ENCODE measurements at regions not wholly inside any gene's neighbourhood (a gene's known extent, or its start where the extent isn't known, plus 50 kb on each side); places are given as distances from the start of the nearest gene placed in this dataset.

GRCh38 chr13:18961383-18962117 lies 220.1 kb downstream of the TUBA3C start:
- Histone ChIP-seq H3K4me1 (ENCODE audit: control insufficient read depth in 2 of 2, insufficient read depth in 2 of 2, low read length in 2 of 2) (no peaks in the 10 kb centered on the region), H3K4me3 (ENCODE audit: low read length in 2 of 2) (no peak overlapping the region), H3K9me3 (ENCODE audit: control insufficient read depth in 2 of 2, insufficient read depth in 1 of 2, low read length in 1 of 2) (peaks cover 11 to 73% of the 10 kb centered on the region in 2 donors), H3K27me3 (ENCODE audit: control insufficient read depth in 2 of 2, insufficient read depth in 1 of 2, low read length in 1 of 2) (no peaks in the 10 kb centered on the region), H3K27ac (ENCODE audit: low read depth in 1 of 2, low read length in 1 of 2) (no peak overlapping the region), H3K36me3 (ENCODE audit: control insufficient read depth in 2 of 2, insufficient read depth in 2 of 2, low read length in 1 of 2) (no peaks in the 10 kb centered on the region)
- no peak for DNase-seq (ENCODE audit: low read depth in 6 of 9, low spot score in 9 of 9)
- WGBS, result 54% methylated on average over 4 of the region's 4 CpGs

- Histone ChIP-seq H3K9me3 (ENCODE audit: control insufficient read depth in 2 of 2, insufficient read depth in 1 of 2, low read length in 1 of 2) (peaks cover 11 to 73% of the 10 kb centered on the region in 2 donors), H3K27ac (ENCODE audit: low read depth in 1 of 2, low read length in 1 of 2) (no peak overlapping the region), H3K36me3 (ENCODE audit: control insufficient read depth in 2 of 2, insufficient read depth in 2 of 2, low read length in 1 of 2) (no peaks in the 10 kb centered on the region), H3K4me3 (ENCODE audit: low read length in 2 of 2) (no peak overlapping the region), H3K4me1 (ENCODE audit: control insufficient read depth in 2 of 2, insufficient read depth in 2 of 2, low read length in 2 of 2) (no peaks in the 10 kb centered on the region), H3K27me3 (ENCODE audit: control insufficient read depth in 2 of 2, insufficient read depth in 1 of 2, low read length in 1 of 2) (no peaks in the 10 kb centered on the region)
- WGBS, result 74% methylated on average over 5 of the region's 5 CpGs
- no peak for DNase-seq (ENCODE audit: low read depth in 6 of 9, low spot score in 9 of 9)
Observed at GRCh38 chr13:18960637-18961227, 220.9 kb downstream of the TUBA3C start.

DNA sequence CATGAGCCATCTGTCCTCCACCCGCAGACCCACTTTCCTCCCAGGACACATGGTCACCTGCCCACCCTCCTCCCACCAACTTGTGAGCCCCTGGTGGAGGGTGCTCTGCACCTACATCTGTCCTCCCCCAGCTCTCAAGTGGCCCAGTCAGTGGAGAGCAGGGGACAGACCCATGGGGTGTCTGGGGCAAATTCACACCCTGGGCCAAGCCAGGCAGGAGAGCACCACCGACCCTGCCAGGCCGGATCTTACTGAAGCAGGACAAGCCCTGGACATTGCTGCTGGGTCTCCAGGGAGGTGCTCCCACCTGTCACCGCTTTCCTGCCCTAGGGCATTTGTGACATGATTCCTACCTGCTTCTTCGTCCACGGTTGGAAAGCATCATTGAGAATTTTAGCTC lies 221.6 kb downstream of the TUBA3C start:
- peaks cover 11 to 68% of the 10 kb centered on the region in 2 donors for H3K9me3 ChIP-seq (ENCODE audit: control insufficient read depth in 2 of 2, insufficient read depth in 1 of 2, low read length in 1 of 2)
- no peak overlapping the region for H3K4me3 ChIP-seq (ENCODE audit: low read length in 2 of 2)

DNA sequence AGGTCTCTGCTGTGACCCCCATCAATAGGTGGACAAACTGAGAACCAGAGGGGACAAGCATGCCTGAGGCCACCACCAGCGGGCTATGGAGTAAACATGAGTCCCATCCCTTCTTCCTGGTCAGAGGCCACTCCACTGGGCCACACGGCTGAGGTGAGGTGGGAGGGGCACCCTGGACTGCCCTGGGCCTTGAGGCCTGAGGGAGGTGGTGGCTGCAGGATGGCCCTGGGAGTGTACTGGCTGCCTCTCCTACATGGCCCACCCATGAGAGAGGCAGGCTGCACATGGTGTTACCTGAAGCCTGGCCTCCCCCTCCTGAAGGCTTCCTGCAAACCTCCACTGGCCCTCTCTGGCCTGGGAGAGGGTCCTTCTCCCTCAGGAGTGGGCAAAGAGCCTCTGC lies 222.4 kb downstream of the TUBA3C start:
- Histone ChIP-seq H3K4me1 (ENCODE audit: control insufficient read depth in 2 of 2, insufficient read depth in 2 of 2, low read length in 2 of 2) (no peaks in the 10 kb centered on the region), H3K36me3 (ENCODE audit: control insufficient read depth in 2 of 2, insufficient read depth in 2 of 2, low read length in 1 of 2) (no peaks in the 10 kb centered on the region), H3K27ac (ENCODE audit: low read depth in 1 of 2, low read length in 1 of 2) (no peak overlapping the region), H3K27me3 (ENCODE audit: control insufficient read depth in 2 of 2, insufficient read depth in 1 of 2, low read length in 1 of 2) (no peaks in the 10 kb centered on the region), H3K4me3 (ENCODE audit: low read length in 2 of 2) (no peak overlapping the region), H3K9me3 (ENCODE audit: control insufficient read depth in 2 of 2, insufficient read depth in 1 of 2, low read length in 1 of 2) (peaks cover 13 to 68% of the 10 kb centered on the region in 2 donors)
- no peak for DNase-seq (ENCODE audit: low read depth in 6 of 9, low spot score in 9 of 9)
- WGBS, result 76% methylated on average over 2 of the region's 2 CpGs

More for the DNA sequence above, 221.6 kb downstream of the TUBA3C start:
- no peak for DNase-seq (ENCODE audit: low read depth in 6 of 9, low spot score in 9 of 9)
- WGBS, result 85% methylated on average over 6 of the region's 6 CpGs
- Histone ChIP-seq H3K27ac (ENCODE audit: low read depth in 1 of 2, low read length in 1 of 2) (no peak overlapping the region), H3K4me1 (ENCODE audit: control insufficient read depth in 2 of 2, insufficient read depth in 2 of 2, low read length in 2 of 2) (no peaks in the 10 kb centered on the region), H3K27me3 (ENCODE audit: control insufficient read depth in 2 of 2, insufficient read depth in 1 of 2, low read length in 1 of 2) (no peaks in the 10 kb centered on the region), H3K36me3 (ENCODE audit: control insufficient read depth in 2 of 2, insufficient read depth in 2 of 2, low read length in 1 of 2) (no peaks in the 10 kb centered on the region)

GRCh38 chr13:18956473-18957078 lies 225.0 kb downstream of the TUBA3C start:
- peaks cover 13 to 73% of the 10 kb centered on the region in 2 donors for H3K9me3 ChIP-seq (ENCODE audit: control insufficient read depth in 2 of 2, insufficient read depth in 1 of 2, low read length in 1 of 2)
- 78% methylated on average over 4 of the region's 4 CpGs for WGBS
- no peaks in the 10 kb centered on the region for H3K4me1 ChIP-seq (ENCODE audit: control insufficient read depth in 2 of 2, insufficient read depth in 2 of 2, low read length in 2 of 2)

GRCh38 chr13:18954254-18954653 lies 227.4 kb downstream of the TUBA3C start:
- H3K4me3 ChIP-seq (ENCODE audit: low read length in 2 of 2), result no peak overlapping the region
- no peaks in the 10 kb centered on the region for H3K36me3 ChIP-seq (ENCODE audit: control insufficient read depth in 2 of 2, insufficient read depth in 2 of 2, low read length in 1 of 2)
- no peaks in the 10 kb centered on the region for H3K4me1 ChIP-seq (ENCODE audit: control insufficient read depth in 2 of 2, insufficient read depth in 2 of 2, low read length in 2 of 2)
- no peak overlapping the region for H3K27ac ChIP-seq (ENCODE audit: low read depth in 1 of 2, low read length in 1 of 2)
- H3K9me3 ChIP-seq (ENCODE audit: control insufficient read depth in 2 of 2, insufficient read depth in 1 of 2, low read length in 1 of 2), result peaks cover 16 to 73% of the 10 kb centered on the region in 2 donors
- H3K27me3 ChIP-seq (ENCODE audit: control insufficient read depth in 2 of 2, insufficient read depth in 1 of 2, low read length in 1 of 2), result no peaks in the 10 kb centered on the region
- DNase-seq (ENCODE audit: low read depth in 6 of 9, low spot score in 9 of 9), result no peak
- WGBS, result 66% methylated on average over 5 of the region's 5 CpGs

More at GRCh38 chr13:18956473-18957078, 225.0 kb downstream of the TUBA3C start:
- Histone ChIP-seq H3K4me3 (ENCODE audit: low read length in 2 of 2) (no peak overlapping the region), H3K36me3 (ENCODE audit: control insufficient read depth in 2 of 2, insufficient read depth in 2 of 2, low read length in 1 of 2) (no peaks in the 10 kb centered on the region), H3K27me3 (ENCODE audit: control insufficient read depth in 2 of 2, insufficient read depth in 1 of 2, low read length in 1 of 2) (no peaks in the 10 kb centered on the region), H3K27ac (ENCODE audit: low read depth in 1 of 2, low read length in 1 of 2) (no peak overlapping the region)
- no peak for DNase-seq (ENCODE audit: low read depth in 6 of 9, low spot score in 9 of 9)

DNA sequence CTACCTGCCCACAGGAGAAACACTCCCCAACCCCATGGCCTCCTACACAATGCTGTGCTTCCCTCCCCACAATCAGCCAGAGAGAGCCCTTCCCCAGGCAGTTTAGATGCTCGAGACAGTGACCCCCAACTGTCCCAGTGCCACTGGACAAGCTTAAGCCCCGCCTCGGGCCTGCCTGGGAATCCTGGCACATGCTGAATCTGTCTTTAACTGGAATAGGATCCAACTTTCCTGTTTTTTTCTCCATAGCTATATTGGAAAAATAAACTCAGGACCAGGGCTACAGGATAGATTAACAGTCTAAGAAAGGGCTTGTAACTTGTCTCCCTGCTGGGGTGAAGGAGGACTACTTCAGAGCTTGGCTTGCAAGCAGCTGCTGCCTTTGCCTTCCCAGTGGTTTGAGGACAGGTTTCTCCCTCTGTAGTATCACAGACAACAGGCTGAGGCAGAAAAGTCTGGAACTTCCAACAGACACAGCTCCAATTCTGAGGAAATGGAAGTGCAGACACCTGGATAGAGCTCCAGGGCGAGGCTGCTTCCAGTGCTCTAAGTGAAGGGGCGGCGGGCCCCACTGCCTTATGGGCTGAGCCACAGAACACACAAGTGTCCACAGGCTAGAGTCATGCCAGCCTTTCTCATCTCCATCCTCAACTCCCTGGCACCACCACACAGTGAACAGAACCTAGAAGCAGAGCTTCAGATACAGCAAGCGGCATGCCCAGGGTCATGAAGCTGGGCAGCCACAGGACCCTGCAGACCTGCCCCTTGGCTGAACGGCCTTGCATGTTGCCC lies 228.3 kb downstream of the TUBA3C start:
- WGBS, result 71% methylated on average over 8 of the region's 8 CpGs
- Histone ChIP-seq H3K4me1 (ENCODE audit: control insufficient read depth in 2 of 2, insufficient read depth in 2 of 2, low read length in 2 of 2) (no peaks in the 10 kb centered on the region), H3K27ac (ENCODE audit: low read depth in 1 of 2, low read length in 1 of 2) (no peak overlapping the region), H3K27me3 (ENCODE audit: control insufficient read depth in 2 of 2, insufficient read depth in 1 of 2, low read length in 1 of 2) (no peaks in the 10 kb centered on the region), H3K9me3 (ENCODE audit: control insufficient read depth in 2 of 2, insufficient read depth in 1 of 2, low read length in 1 of 2) (peaks cover 14 to 68% of the 10 kb centered on the region in 2 donors), H3K4me3 (ENCODE audit: low read length in 2 of 2) (no peak overlapping the region), H3K36me3 (ENCODE audit: control insufficient read depth in 2 of 2, insufficient read depth in 2 of 2, low read length in 1 of 2) (no peaks in the 10 kb centered on the region)
- DNase-seq (ENCODE audit: low read depth in 6 of 9, low spot score in 9 of 9), result no peak

GRCh38 chr13:18952225-18953016 lies 229.2 kb downstream of the TUBA3C start:
- no peaks in the 10 kb centered on the region for H3K27me3 ChIP-seq (ENCODE audit: control insufficient read depth in 2 of 2, insufficient read depth in 1 of 2, low read length in 1 of 2)
- peaks cover 12 to 70% of the 10 kb centered on the region in 2 donors for H3K9me3 ChIP-seq (ENCODE audit: control insufficient read depth in 2 of 2, insufficient read depth in 1 of 2, low read length in 1 of 2)
- WGBS, result 85% methylated on average over 18 of the region's 18 CpGs
- no peak overlapping the region for H3K4me3 ChIP-seq (ENCODE audit: low read length in 2 of 2)
- no peak overlapping the region for H3K27ac ChIP-seq (ENCODE audit: low read depth in 1 of 2, low read length in 1 of 2)
- no peak for DNase-seq (ENCODE audit: low read depth in 6 of 9, low spot score in 9 of 9)
- H3K36me3 ChIP-seq (ENCODE audit: control insufficient read depth in 2 of 2, insufficient read depth in 2 of 2, low read length in 1 of 2), result no peaks in the 10 kb centered on the region
- no peaks in the 10 kb centered on the region for H3K4me1 ChIP-seq (ENCODE audit: control insufficient read depth in 2 of 2, insufficient read depth in 2 of 2, low read length in 2 of 2)

Measured in thymus (tissue), 11 donors.